ENCODE measurements at regions not wholly inside any gene's neighbourhood (a gene's known extent, or its start where the extent isn't known, plus 50 kb on each side); places are given as distances from the start of the nearest gene placed in this dataset.

DNA sequence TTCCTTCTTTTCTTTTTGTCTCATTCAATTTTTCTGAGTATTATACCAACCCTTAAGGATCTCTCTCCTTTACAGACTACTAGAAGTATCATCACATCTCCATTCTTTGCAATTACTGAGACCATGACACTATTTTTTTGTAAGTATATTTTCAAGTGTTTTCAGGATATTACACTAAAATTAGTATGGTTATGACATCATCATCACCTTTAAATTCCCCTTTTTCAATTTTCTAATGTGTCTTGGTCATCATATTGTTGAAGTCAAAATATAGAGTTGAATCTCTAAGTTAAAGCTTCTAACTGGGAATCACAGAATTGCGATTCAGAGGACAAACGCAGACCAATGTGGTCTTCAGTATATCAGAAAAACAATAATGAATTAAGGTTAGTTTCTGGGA lies 1475.1 kb downstream of the OTOL1 start:
- TF ChIP-seq NFIC (IDR thresholded peaks at IDR 0.05; ENCODE audit: borderline replicate concordance) (no peak), EZH2phosphoT487 (IDR thresholded peaks at IDR 0.05; ENCODE audit: borderline replicate concordance, low read depth) (no peak), CTCF (IDR thresholded peaks at IDR 0.05) (no peak), RXRA (IDR thresholded peaks at IDR 0.05; ENCODE audit: borderline replicate concordance, low read depth) (no peak), TCF12 (IDR thresholded peaks at IDR 0.05) (no peak), SIN3A (IDR thresholded peaks at IDR 0.05; ENCODE audit: borderline replicate concordance, low read depth, low read length) (no peak), POLR2AphosphoS5 (IDR thresholded peaks at IDR 0.05; ENCODE audit: low read depth, low read length) (no peak), EP300 (IDR thresholded peaks at IDR 0.05; ENCODE audit: borderline replicate concordance in 1 of 2, low read depth in 1 of 2, low read length in 1 of 2) (no peak)
